ENCODE measurements at regions not wholly inside any gene's neighbourhood (a gene's known extent, or its start where the extent isn't known, plus 50 kb on each side); places are given as distances from the start of the nearest gene placed in this dataset.

GRCh38 chr6:11889572-11889971 is 111.0 kb upstream of the ADTRP start:
- no peak for TF ChIP-seq CTCF (IDR thresholded peaks at IDR 0.05; ENCODE audit: low read depth, low read length)
- no peak for TF ChIP-seq EZH2phosphoT487 (IDR thresholded peaks at IDR 0.05; ENCODE audit: low read depth)
